Esophagus muscularis mucosa (tissue), 4 donors: ENCODE measurements at regions not wholly inside any gene's neighbourhood (a gene's known extent, or its start where the extent isn't known, plus 50 kb on each side); places are given as distances from the start of the nearest gene placed in this dataset.

Source experiments
- DNase-seq: peaks from one replicate; pipeline ENCODE4 v3.0.0-alpha.2; 2017; ENCODE audit errors: extremely low spot score
- H3K27ac ChIP-seq, 4 donors: fragments of 200-600 bp; sonication (generic); replicated peaks in 1 of 4; 1 replicate in 3 of 4; 2 replicates in 1 of 4; pipeline ENCODE4 v1.5.1; 2016 to 2019; ENCODE audit warnings: mild to moderate bottlenecking in 1 of 4
- H3K27me3 ChIP-seq, 4 donors: fragments of 200-600 bp; sonication (generic); one replicate each; pipeline versions ENCODE4 v1.5.1 to v1.6.0; 2016 to 2019
- H3K36me3 ChIP-seq, 4 donors: fragments of 200-600 bp; sonication (generic); one replicate each; pipeline ENCODE4 v1.5.1; 2016 to 2019
- H3K4me1 ChIP-seq, 4 donors: fragments of 200-600 bp; sonication (generic); one replicate each; pipeline ENCODE4 v1.5.1; 2016 to 2019
- H3K4me3 ChIP-seq, 4 donors: fragments of 200-600 bp; sonication (generic); 1 replicate in 2 of 4; 2 replicates in 2 of 4; pipeline ENCODE4 v1.5.1; 2016 to 2019; ENCODE audit warnings: mild to moderate bottlenecking in 4 of 4, moderate library complexity in 1 of 4
- H3K9me3 ChIP-seq, 4 donors: fragments of 200-600 bp; sonication (generic); 1 replicate in 3 of 4; 2 replicates in 1 of 4; pipeline ENCODE4 v1.5.1; 2016 to 2019
- EP300 ChIP-seq: sonication (generic); formaldehyde crosslinking; IDR thresholded peaks from one replicate; pipeline ENCODE4 v1.6.1; 2017; ENCODE audit warnings: antibody characterized with exemption
- POLR2A ChIP-seq: fragments of 450-650 bp; IDR thresholded peaks from one replicate; pipeline ENCODE4 v1.6.1; 2017; ENCODE audit warnings: antibody characterized with exemption, moderate library complexity, mild to moderate bottlenecking, low read depth
- POLR2AphosphoS5 ChIP-seq, 2 donors: sonication (generic); formaldehyde crosslinking; IDR thresholded peaks; one replicate each; pipeline ENCODE4 v1.6.1; 2017; ENCODE audit warnings: antibody characterized with exemption in 2 of 2
- WGBS: methylation state at CpG from one replicate; pipeline ENCODE4 v1.1.5; 2018; 5-methylcytosine and 5-hydroxymethylcytosine counted together
- intact Hi-C: fragments of 100-400 bp; cut with DNase I; formaldehyde crosslinking; loops from one replicate; pipeline ENCODE4 v1.15.1; 2023
- TF ChIP-seq, protein P1 (sequence below), 3 experiments: fragments of 200-600 bp in 2 of 3; fragments of 450-650 bp in 1 of 3; sonication (generic) in 2 of 3; IDR thresholded peaks; one replicate each; pipeline ENCODE4 v1.5.1; 2017 to 2019; ENCODE audit warnings: antibody characterized with exemption in 3 of 3, mild to moderate bottlenecking in 2 of 3, moderate library complexity in 1 of 3

DNA sequence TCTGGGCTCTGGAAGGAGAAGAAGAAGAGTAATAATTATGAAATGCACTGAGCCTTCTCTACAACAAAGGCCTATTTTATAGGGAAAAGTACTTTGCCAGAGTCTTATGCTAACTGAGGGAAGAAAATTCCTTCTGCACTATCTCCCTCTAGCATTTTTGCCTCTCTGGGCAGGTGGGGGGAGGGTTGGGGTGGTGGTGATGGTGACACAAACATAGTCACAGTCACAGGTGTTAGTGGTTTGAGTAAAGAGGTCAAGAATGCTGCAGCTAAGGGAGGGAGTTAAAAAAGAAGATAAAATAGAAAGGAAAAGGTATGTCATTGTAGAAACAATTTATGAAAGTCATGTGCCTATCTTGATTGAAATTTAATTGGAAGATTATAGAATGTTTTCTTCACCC, 140.8 kb upstream of the COL3A1 start:
- Histone ChIP-seq H3K4me1 (no peaks in the 10 kb centered on the region), H3K27ac (no peak overlapping the region), H3K27me3 (no peaks in the 10 kb centered on the region), H3K4me3 (no peak overlapping the region), H3K9me3 (peaks cover 0 to 13% (median 5%) of the 10 kb centered on the region in 4 donors), H3K36me3 (no peaks in the 10 kb centered on the region)
- TF ChIP-seq POLR2AphosphoS5 (IDR thresholded peaks at IDR 0.05), result no peak
- TF ChIP-seq, protein P1, sequence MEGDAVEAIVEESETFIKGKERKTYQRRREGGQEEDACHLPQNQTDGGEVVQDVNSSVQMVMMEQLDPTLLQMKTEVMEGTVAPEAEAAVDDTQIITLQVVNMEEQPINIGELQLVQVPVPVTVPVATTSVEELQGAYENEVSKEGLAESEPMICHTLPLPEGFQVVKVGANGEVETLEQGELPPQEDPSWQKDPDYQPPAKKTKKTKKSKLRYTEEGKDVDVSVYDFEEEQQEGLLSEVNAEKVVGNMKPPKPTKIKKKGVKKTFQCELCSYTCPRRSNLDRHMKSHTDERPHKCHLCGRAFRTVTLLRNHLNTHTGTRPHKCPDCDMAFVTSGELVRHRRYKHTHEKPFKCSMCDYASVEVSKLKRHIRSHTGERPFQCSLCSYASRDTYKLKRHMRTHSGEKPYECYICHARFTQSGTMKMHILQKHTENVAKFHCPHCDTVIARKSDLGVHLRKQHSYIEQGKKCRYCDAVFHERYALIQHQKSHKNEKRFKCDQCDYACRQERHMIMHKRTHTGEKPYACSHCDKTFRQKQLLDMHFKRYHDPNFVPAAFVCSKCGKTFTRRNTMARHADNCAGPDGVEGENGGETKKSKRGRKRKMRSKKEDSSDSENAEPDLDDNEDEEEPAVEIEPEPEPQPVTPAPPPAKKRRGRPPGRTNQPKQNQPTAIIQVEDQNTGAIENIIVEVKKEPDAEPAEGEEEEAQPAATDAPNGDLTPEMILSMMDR (IDR thresholded peaks at IDR 0.05), result no peak
- no peak for TF ChIP-seq EP300
- TF ChIP-seq POLR2A, result no peak
- intact Hi-C loops, result no loop called here
- DNase-seq, result no peak

DNA sequence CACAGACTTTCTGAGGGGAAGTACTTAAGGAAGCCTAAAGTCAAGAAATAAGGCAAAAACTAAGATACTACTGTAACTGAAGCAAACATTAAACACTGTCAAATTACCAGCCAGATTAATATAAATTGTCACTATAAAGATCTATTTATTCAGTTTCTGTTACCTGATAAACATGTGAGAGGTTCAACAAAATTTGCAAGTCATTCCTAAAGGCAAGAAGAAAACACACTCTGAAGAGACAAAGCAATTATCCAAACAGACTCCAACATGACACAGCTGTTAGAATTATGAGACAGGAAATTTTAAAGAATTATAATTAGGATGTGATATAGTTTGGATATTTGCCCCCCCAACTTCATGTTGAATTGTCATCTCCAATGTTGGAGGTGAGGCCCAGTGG, 140.4 kb upstream of the COL3A1 start:
- Histone ChIP-seq H3K4me1 (no peaks in the 10 kb centered on the region), H3K36me3 (no peaks in the 10 kb centered on the region), H3K9me3 (peaks cover 0 to 18% (median 10%) of the 10 kb centered on the region in 4 donors), H3K4me3 (no peak overlapping the region), H3K27me3 (no peaks in the 10 kb centered on the region), H3K27ac (no peak overlapping the region)
- TF ChIP-seq EP300, result no peak
- no peak for TF ChIP-seq POLR2A
- TF ChIP-seq, protein P1 (IDR thresholded peaks at IDR 0.05), result no peak
- TF ChIP-seq POLR2AphosphoS5 (IDR thresholded peaks at IDR 0.05), result no peak
- intact Hi-C loops, result no loop called here
- no peak for DNase-seq

DNA sequence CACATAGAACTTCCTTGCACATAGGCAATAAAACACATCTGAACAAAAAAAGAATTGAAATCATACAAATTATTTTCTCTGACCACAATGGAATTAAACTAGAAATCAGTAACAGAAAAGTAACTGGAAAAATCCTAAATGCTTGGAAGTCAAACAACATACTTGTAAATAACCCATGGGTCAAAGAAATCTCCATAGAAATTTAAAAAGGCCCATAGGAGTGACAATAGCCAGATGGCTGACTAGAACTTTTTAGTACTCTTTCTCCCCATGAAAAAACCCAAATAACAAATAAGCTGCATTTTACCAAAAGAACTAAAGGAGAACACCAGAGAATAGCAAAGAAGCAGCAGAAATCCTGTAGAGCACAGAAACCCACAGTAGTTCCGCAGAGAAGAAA, 139.2 kb upstream of the COL3A1 start:
- intact Hi-C loops, result no loop called here
- H3K9me3 ChIP-seq, result peaks cover 0 to 23% (median 13%) of the 10 kb centered on the region in 4 donors
- H3K4me3 ChIP-seq, result no peak overlapping the region
- no peaks in the 10 kb centered on the region for H3K4me1 ChIP-seq
- H3K27me3 ChIP-seq, result no peaks in the 10 kb centered on the region
- 17% methylated on average over 1 of the region's 1 CpG for WGBS
- DNase-seq, result no peak
- TF ChIP-seq, protein P1 (IDR thresholded peaks at IDR 0.05), result no peak
- TF ChIP-seq POLR2AphosphoS5 (IDR thresholded peaks at IDR 0.05) (no peak), POLR2A (no peak), EP300 (no peak)
- H3K36me3 ChIP-seq, result no peaks in the 10 kb centered on the region
- H3K27ac ChIP-seq, result no peak overlapping the region

DNA sequence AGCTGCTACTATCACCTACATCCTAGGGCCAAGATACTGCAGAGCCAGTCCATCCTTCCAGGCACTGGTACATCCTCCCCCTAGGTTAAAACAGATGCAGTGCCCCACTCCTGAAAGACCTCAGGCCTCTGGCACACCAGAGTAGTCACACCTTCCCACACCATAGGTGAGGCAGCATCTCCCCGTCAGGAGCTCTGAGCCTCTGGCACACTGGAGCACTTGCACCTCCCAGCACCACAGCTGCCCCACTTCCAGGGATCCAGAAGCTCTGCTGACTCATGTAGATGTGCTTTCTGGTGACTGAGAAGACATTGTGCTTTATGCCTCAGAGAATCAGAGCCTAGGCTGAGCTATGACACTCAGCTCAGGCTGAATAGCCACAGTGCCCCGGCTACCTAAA, 138.4 kb upstream of the COL3A1 start:
- no peak overlapping the region for H3K27ac ChIP-seq
- H3K4me3 ChIP-seq, result no peak overlapping the region
- TF ChIP-seq, protein P1 (IDR thresholded peaks at IDR 0.05), result no peak
- TF ChIP-seq POLR2A (no peak), EP300 (no peak), POLR2AphosphoS5 (IDR thresholded peaks at IDR 0.05) (no peak)
- peaks cover 0 to 23% (median 13%) of the 10 kb centered on the region in 4 donors for H3K9me3 ChIP-seq
- no peak for DNase-seq
- no peaks in the 10 kb centered on the region for H3K36me3 ChIP-seq
- intact Hi-C loops, result no loop called here
- no peaks in the 10 kb centered on the region for H3K4me1 ChIP-seq
- H3K27me3 ChIP-seq, result no peaks in the 10 kb centered on the region
- WGBS, result 88% methylated on average over 1 of the region's 2 CpGs

DNA sequence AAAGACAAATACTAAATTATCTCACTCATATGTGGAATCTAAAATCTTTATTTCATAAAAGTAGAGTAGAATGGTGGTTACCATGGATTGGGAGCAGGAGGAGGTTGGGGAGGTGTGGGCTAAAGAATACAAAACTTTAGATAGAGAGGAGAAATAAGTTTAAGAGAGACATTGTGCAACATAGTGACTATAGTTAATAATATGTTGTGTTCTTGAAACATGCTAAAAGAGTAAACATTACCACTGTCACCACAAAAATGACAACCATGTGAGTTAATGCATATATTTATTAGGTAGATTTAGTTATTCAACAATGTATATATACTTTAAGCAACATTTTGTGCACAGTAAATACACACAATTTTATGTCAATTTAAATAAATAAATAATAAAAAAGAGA, 128.5 kb upstream of the COL3A1 start:
- H3K27me3 ChIP-seq, result no peaks in the 10 kb centered on the region
- no peaks in the 10 kb centered on the region for H3K36me3 ChIP-seq
- intact Hi-C loops, result no loop called here
- H3K4me3 ChIP-seq, result no peak overlapping the region
- H3K9me3 ChIP-seq, result peaks cover 0 to 6% (median 0%) of the 10 kb centered on the region in 4 donors
- no peak for DNase-seq
- TF ChIP-seq, protein P1 (IDR thresholded peaks at IDR 0.05), result no peak
- TF ChIP-seq EP300 (no peak), POLR2AphosphoS5 (IDR thresholded peaks at IDR 0.05) (no peak), POLR2A (no peak)
- no peaks in the 10 kb centered on the region for H3K4me1 ChIP-seq
- H3K27ac ChIP-seq, result no peak overlapping the region
